Keratinocyte (primary cell): ENCODE measurements at regions not wholly inside any gene's neighbourhood (a gene's known extent, or its start where the extent isn't known, plus 50 kb on each side); places are given as distances from the start of the nearest gene placed in this dataset.

Experiments used
- EZH2 ChIP-seq: IDR thresholded peaks from one replicate; pipeline ENCODE4 v1.6.1; 2012; ENCODE audit warnings: inconsistent platforms, mild to moderate bottlenecking, low read length, moderate library complexity
- TF ChIP-seq, protein P1 (sequence below), 3 experiments: IDR thresholded peaks in 1 of 3; conservative IDR thresholded peaks in 1 of 3; optimal IDR thresholded peaks in 1 of 3; 2 replicates in 2 of 3; 3 replicates in 1 of 3; pipeline versions ENCODE3 to v1.5.1; 2011; ENCODE audit warnings: low read length in 3 of 3, mild to moderate bottlenecking in 3 of 3, moderate library complexity in 2 of 3, control low read depth in 1 of 3, inconsistent platforms in 1 of 3; ENCODE audit not compliant: insufficient read depth in 2 of 3; ENCODE audit errors: extremely low read depth in 1 of 3

DNA sequence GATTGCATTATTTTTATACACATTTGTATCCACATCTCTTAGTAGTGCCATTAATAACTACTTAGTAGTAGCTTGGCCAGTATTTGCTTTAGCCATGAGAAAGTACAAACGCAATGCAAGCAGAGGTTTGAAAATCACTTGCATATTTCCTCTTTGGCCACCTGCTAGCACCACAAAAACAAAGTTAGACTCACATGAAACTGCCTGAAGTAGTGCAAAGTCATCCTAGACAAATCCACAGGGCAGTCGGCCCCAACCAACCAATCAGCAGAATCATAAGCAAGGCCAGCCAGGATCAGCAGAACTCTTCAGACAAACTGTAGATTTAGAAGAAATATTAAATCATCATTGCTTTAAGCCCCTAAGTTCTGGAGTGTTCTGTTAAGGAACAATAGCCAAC, 135.2 kb upstream of the VGLL2 start:
- TF ChIP-seq, protein P1, sequence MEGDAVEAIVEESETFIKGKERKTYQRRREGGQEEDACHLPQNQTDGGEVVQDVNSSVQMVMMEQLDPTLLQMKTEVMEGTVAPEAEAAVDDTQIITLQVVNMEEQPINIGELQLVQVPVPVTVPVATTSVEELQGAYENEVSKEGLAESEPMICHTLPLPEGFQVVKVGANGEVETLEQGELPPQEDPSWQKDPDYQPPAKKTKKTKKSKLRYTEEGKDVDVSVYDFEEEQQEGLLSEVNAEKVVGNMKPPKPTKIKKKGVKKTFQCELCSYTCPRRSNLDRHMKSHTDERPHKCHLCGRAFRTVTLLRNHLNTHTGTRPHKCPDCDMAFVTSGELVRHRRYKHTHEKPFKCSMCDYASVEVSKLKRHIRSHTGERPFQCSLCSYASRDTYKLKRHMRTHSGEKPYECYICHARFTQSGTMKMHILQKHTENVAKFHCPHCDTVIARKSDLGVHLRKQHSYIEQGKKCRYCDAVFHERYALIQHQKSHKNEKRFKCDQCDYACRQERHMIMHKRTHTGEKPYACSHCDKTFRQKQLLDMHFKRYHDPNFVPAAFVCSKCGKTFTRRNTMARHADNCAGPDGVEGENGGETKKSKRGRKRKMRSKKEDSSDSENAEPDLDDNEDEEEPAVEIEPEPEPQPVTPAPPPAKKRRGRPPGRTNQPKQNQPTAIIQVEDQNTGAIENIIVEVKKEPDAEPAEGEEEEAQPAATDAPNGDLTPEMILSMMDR (optimal IDR thresholded peaks at IDR 0.05 in 1 of 3, IDR thresholded peaks at IDR 0.05 in 1 of 3, conservative IDR thresholded peaks at IDR 0.05 in 1 of 3; ENCODE audit: extremely low read depth in 1 of 3, insufficient read depth in 2 of 3, low read length in 3 of 3): no peak
- no peak for TF ChIP-seq EZH2
